Lower leg skin (tissue), 4 donors: ENCODE measurements at regions not wholly inside any gene's neighbourhood (a gene's known extent, or its start where the extent isn't known, plus 50 kb on each side); places are given as distances from the start of the nearest gene placed in this dataset.

ENCODE experiments used
- DNase-seq, 2 donors: peaks; one replicate each; pipeline ENCODE4 v3.0.0-alpha.2; 2019; ENCODE audit warnings: low spot score in 2 of 2
- H3K4me3 ChIP-seq: fragments of 200-600 bp; sonication (generic); 2 replicates; pipeline ENCODE4 v1.5.1; 2017; ENCODE audit warnings: mild to moderate bottlenecking, low read depth; ENCODE audit not compliant: poor library complexity, severe bottlenecking
- CTCF ChIP-seq, 3 donors: fragments of 450-650 bp; IDR thresholded peaks; one replicate each; pipeline ENCODE4 v1.5.1; 2016; ENCODE audit warnings: antibody characterized with exemption in 3 of 3, mild to moderate bottlenecking in 3 of 3, moderate library complexity in 2 of 3
- POLR2A ChIP-seq, 2 donors: fragments of 450-650 bp; IDR thresholded peaks; one replicate each; pipeline ENCODE4 v1.6.1; 2016 to 2017; ENCODE audit warnings: antibody characterized with exemption in 2 of 2, mild to moderate bottlenecking in 1 of 2, moderate library complexity in 1 of 2
- WGBS, 2 donors: methylation state at CpG; one replicate each; pipeline ENCODE4 v1.1.5; 2018; 5-methylcytosine and 5-hydroxymethylcytosine counted together
- intact Hi-C: fragments of 100-400 bp; cut with DNase I; formaldehyde crosslinking; loops from one replicate; pipeline ENCODE4 v1.15.0; 2023; ENCODE audit warnings: low total_unique reads

GRCh38 chr18:25409971-25410370, 58.0 kb upstream of the ZNF521 start:
- no peak for TF ChIP-seq POLR2A (IDR thresholded peaks at IDR 0.05)
- TF ChIP-seq CTCF (IDR thresholded peaks at IDR 0.05), result no peak
- 86 to 95% methylated on average over 2 of the region's 2 CpGs for WGBS, 2 donors
- DNase-seq, result no peak
- intact Hi-C loops, result no loop called here
- H3K4me3 ChIP-seq, result no peak overlapping the region

- 79 to 84% methylated on average over 4 of the region's 4 CpGs for WGBS, 2 donors
- no peak for DNase-seq
- no peak for TF ChIP-seq CTCF (IDR thresholded peaks at IDR 0.05)
- TF ChIP-seq POLR2A (IDR thresholded peaks at IDR 0.05), result no peak
- intact Hi-C loops, result no loop called here
- no peak overlapping the region for H3K4me3 ChIP-seq
Measured at GRCh38 chr18:25408293-25408692, 56.3 kb upstream of the ZNF521 start.
